Endothelial cell of umbilical vein (primary cell): ENCODE measurements at regions not wholly inside any gene's neighbourhood (a gene's known extent, or its start where the extent isn't known, plus 50 kb on each side); places are given as distances from the start of the nearest gene placed in this dataset.

Experiments used
- CTCF ChIP-seq, 2 donors: IDR thresholded peaks; 1 replicate in 1 of 2; 2 replicates in 1 of 2; pipeline ENCODE4 v1.5.1; 2011; ENCODE audit warnings: low read length in 2 of 2, mild to moderate bottlenecking in 2 of 2, moderate library complexity in 2 of 2, control low read depth in 1 of 2, inconsistent platforms in 1 of 2, low read depth in 1 of 2; ENCODE audit not compliant: insufficient read depth in 1 of 2; ENCODE audit errors: extremely low read depth in 1 of 2
- MYC ChIP-seq: IDR thresholded peaks from one replicate; pipeline ENCODE4 v1.6.1; 2011; ENCODE audit warnings: mild to moderate bottlenecking, low read depth, low read length
- POLR2AphosphoS5 ChIP-seq: IDR thresholded peaks from 2 replicates; pipeline ENCODE4 v1.6.1; 2012; ENCODE audit warnings: low read depth, mild to moderate bottlenecking, control low read depth, low read length, moderate library complexity; ENCODE audit not compliant: insufficient read depth

GRCh38 chr2:8342407-8342806, 339.4 kb upstream of the ID2 start:
- TF ChIP-seq CTCF (IDR thresholded peaks at IDR 0.05; ENCODE audit: extremely low read depth in 1 of 2, insufficient read depth in 1 of 2, low read depth in 1 of 2, low read length in 2 of 2) (no peak), MYC (no peak), POLR2AphosphoS5 (no peak)
